PC-9 (cell line): ENCODE measurements at regions not wholly inside any gene's neighbourhood (a gene's known extent, or its start where the extent isn't known, plus 50 kb on each side); places are given as distances from the start of the nearest gene placed in this dataset.

Experiments
- CTCF ChIP-seq: fragments of 200-600 bp; sonication (generic); conservative IDR thresholded peaks from 2 replicates; pipeline ENCODE4 v1.6.1; 2017; ENCODE audit warnings: mixed run types, antibody characterized with exemption, mild to moderate bottlenecking, moderate library complexity
- EZH2 ChIP-seq: fragments of 200-600 bp; sonication (generic); IDR thresholded peaks from 2 replicates; pipeline ENCODE4 v1.8.0; 2017; ENCODE audit warnings: antibody characterized with exemption, low read depth

- TF ChIP-seq CTCF, result no peak
- TF ChIP-seq EZH2, result no peak
Observed at GRCh38 chr5:103330875-103331274, 72.3 kb downstream of the MACIR start.
